HepG2 (cell line): ENCODE measurements at regions not wholly inside any gene's neighbourhood (a gene's known extent, or its start where the extent isn't known, plus 50 kb on each side); places are given as distances from the start of the nearest gene placed in this dataset.

Experiments
- ATAC-seq: fragments of 200-7000 bp; cut with Tn5 transposase; 3 replicates; pipeline ENCODE4 v1.9.1; 2020; ENCODE audit warnings: mild to moderate bottlenecking, moderate library complexity
- BruUV-seq: library from RNA; stranded (reverse); fragments of 400-500 nt; replicated peaks from 2 replicates; lab custom pipeline; 2021; lab: Mats Ljungman, UMichigan
- CTCF ChIA-PET: fragments of 300-600 bp; formaldehyde crosslinking; extraction: SDS; loops from one replicate; lab custom pipeline; 2021; ENCODE audit warnings: low total read pairs, inconsistent platforms, low intra/inter-chr PET ratio; lab: Yijun Ruan, JAX
- POLR2A ChIA-PET: fragments of 350-600 bp; sonication (Branson Sonifier 250); formaldehyde crosslinking; loops from one replicate; lab custom pipeline; 2020; ENCODE audit warnings: antibody characterized with exemption, inconsistent platforms; lab: Yijun Ruan, JAX
- DNase-seq: peaks from one replicate; pipeline ENCODE4 v3.0.0-alpha.2; 2015; ENCODE audit warnings: low spot score
- FAIRE-seq: peaks from 3 replicates; lab custom pipeline; 2011; peaks lifted over from hg19 to GRCh38; lab: Jason Lieb, UNC
- H2AFZ ChIP-seq: one replicate; pipeline ENCODE4 v1.6.1; 2011; ENCODE audit warnings: low read length, inconsistent platforms
- H3K27ac ChIP-seq: fragments of 300-600 bp; 3 replicates; pipeline ENCODE4 v1.8.0; 2011; ENCODE audit warnings: mixed run types, mild to moderate bottlenecking, mixed read lengths, low read length, inconsistent platforms; ENCODE audit not compliant: insufficient read depth; ENCODE audit errors: extremely low read length
- H3K27me3 ChIP-seq, 2 experiments: fragments of 200-600 bp in 1 of 2; 2 replicates in 1 of 2; 3 replicates in 1 of 2; pipeline versions ENCODE4 v1.6.0 to v1.8.0; 2011; ENCODE audit warnings: low read length in 2 of 2, mild to moderate bottlenecking in 2 of 2, moderate library complexity in 2 of 2, inconsistent platforms in 1 of 2; ENCODE audit not compliant: insufficient read depth in 2 of 2, control insufficient read depth in 1 of 2
- H3K36me3 ChIP-seq, 2 experiments: fragments of 200-600 bp in 1 of 2; replicated peaks in 1 of 2; 2 replicates in 1 of 2; 3 replicates in 1 of 2; pipeline versions ENCODE4 v1.5.1 to v1.8.0; 2011; ENCODE audit warnings: low read length in 2 of 2, inconsistent platforms in 1 of 2; ENCODE audit not compliant: insufficient read depth in 2 of 2, control insufficient read depth in 1 of 2
- H3K4me1 ChIP-seq: 2 replicates; pipeline ENCODE4 v1.5.1; 2012; ENCODE audit warnings: low read length, inconsistent platforms; ENCODE audit not compliant: insufficient read depth
- H3K4me2 ChIP-seq: 2 replicates; pipeline ENCODE4 v1.6.0; 2011; ENCODE audit warnings: low read depth, low read length, inconsistent platforms
- H3K4me3 ChIP-seq, 3 experiments: fragments of 200-600 bp in 1 of 3; sonication (generic), shearing (Covaris generic) in 1 of 3; replicated peaks in 1 of 3; 2 replicates each; pipeline ENCODE4 v1.5.1; 2011 to 2016; ENCODE audit warnings: low read length in 3 of 3, inconsistent platforms in 2 of 3, low read depth in 2 of 3, mild to moderate bottlenecking in 2 of 3, control low read depth in 1 of 3, mixed read lengths in 1 of 3; ENCODE audit not compliant: insufficient read depth in 1 of 3
- H3K79me2 ChIP-seq: one replicate; pipeline ENCODE4 v1.6.1; 2011; ENCODE audit warnings: low read length, inconsistent platforms; ENCODE audit not compliant: insufficient read depth
- H3K9ac ChIP-seq: 2 replicates; pipeline ENCODE4 v1.6.0; 2011; ENCODE audit warnings: mild to moderate bottlenecking, low read depth, low read length, inconsistent platforms; ENCODE audit not compliant: insufficient read depth
- H3K9me3 ChIP-seq: 2 replicates; pipeline ENCODE4 v1.5.1; 2012; ENCODE audit warnings: mild to moderate bottlenecking, low read length
- H4K20me1 ChIP-seq: 2 replicates; pipeline ENCODE4 v1.6.0; 2011; ENCODE audit warnings: inconsistent platforms, mild to moderate bottlenecking, low read length, moderate library complexity; ENCODE audit not compliant: insufficient read depth
- CEBPG ChIP-seq: IDR thresholded peaks from 2 replicates; pipeline ENCODE4 v1.6.1; 2016
- HDAC1 ChIP-seq: sonication (generic); formaldehyde crosslinking; IDR thresholded peaks from 2 replicates; pipeline ENCODE4 v1.5.1; 2020; ENCODE audit warnings: mild to moderate bottlenecking, missing genetic modification reagents
- TEAD2 ChIP-seq: sonication (generic); formaldehyde crosslinking; IDR thresholded peaks from 2 replicates; pipeline ENCODE4 v1.9.0; 2021; ENCODE audit warnings: missing genetic modification reagents
- ZFX ChIP-seq: sonication (generic); formaldehyde crosslinking; IDR thresholded peaks from 2 replicates; pipeline ENCODE4 v1.4.0; 2020; ENCODE audit warnings: mild to moderate bottlenecking, low read depth, missing genetic modification reagents, moderate library complexity
- ZNF17 ChIP-seq: sonication (generic); formaldehyde crosslinking; IDR thresholded peaks from 2 replicates; pipeline ENCODE4 v1.5.0; 2020; ENCODE audit warnings: mild to moderate bottlenecking, missing genetic modification reagents
- ZNF34 ChIP-seq: sonication (generic); formaldehyde crosslinking; IDR thresholded peaks from 2 replicates; pipeline ENCODE4 v1.4.0; 2020; ENCODE audit warnings: mild to moderate bottlenecking, missing genetic modification reagents, borderline replicate concordance
- WGBS: methylation state at CpG from one replicate; pipeline ENCODE4 v1.1.6; 2017; ENCODE audit warnings: low lambda C conversion rate; 5-methylcytosine and 5-hydroxymethylcytosine counted together
- in situ Hi-C: cut with HindIII; loops from 2 replicates; pipeline ENCODE4 v1.10.0; 2017; ENCODE audit warnings: low pct_unique_long_range_greater_than_20kb; ENCODE audit not compliant: extremely low pct_ligation_motif_present
- intact Hi-C: fragments of 100-400 bp; cut with micrococcal nuclease; formaldehyde crosslinking; loops from one replicate; pipeline ENCODE4 v1.10.0; 2022; ENCODE audit not compliant: unreplicated experiment
- TF ChIP-seq, protein P1 (sequence below): sonication (generic); formaldehyde crosslinking; IDR thresholded peaks from 2 replicates; pipeline ENCODE4 v1.4.0; 2020; ENCODE audit warnings: mild to moderate bottlenecking, missing genetic modification reagents
- TF ChIP-seq, protein P2 (sequence below): sonication (generic); formaldehyde crosslinking; IDR thresholded peaks from 2 replicates; pipeline ENCODE4 v1.4.0; 2020; ENCODE audit warnings: missing genetic modification reagents
- TF ChIP-seq, protein P3 (sequence below): IDR thresholded peaks from 2 replicates; pipeline ENCODE4 v1.6.1; 2016; ENCODE audit warnings: low read depth, control low read depth
- TF ChIP-seq, protein P4 (sequence below): IDR thresholded peaks from 2 replicates; pipeline ENCODE4 v1.6.1; 2016; ENCODE audit warnings: control low read depth
- TF ChIP-seq, protein P5 (sequence below): IDR thresholded peaks from 2 replicates; pipeline ENCODE4 v1.6.1; 2018; ENCODE audit warnings: missing genetic modification reagents

DNA sequence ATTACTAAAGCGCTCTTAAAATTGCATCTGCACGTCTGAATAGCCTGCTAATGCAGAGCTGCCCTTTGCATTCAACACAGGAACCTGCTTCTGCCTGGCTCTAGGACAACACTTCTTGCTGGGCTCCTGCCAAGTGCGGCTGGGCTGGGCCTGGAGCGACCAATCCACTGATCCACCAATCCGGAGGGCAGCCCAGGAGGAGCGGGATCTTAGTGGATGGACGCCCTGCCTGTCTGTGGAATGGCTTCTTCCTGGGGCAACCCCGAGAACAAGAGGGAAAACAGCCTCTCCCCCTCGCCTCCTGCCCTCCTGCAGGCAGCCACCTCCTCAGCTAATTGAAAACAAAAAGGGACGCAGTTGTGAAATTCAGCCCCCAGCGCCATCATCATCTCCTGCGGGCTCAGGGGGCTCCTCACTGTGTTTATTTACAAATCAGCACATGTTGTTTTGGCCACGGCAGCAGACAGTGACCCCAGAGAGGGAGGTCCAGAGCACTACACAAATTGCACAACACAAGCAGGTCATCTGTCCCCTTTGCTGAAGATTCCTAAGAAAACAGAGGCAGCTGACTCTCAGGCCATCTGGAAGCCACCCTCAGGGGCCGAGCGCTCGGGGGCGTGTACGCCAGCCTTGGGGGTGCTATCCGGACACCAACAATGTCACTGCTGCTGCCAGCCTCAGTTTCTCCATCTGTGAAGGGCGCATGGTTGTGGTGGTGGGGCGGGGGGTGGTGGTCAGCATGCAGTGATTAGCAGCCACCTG lies 57.3 kb downstream of the GADD45G start:
- Histone ChIP-seq H3K4me2 (peak overlapping the region; percentile 60), H3K9ac (no peak overlapping the region), H3K36me3 (no peaks in the 10 kb centered on the region), H4K20me1 (no peaks in the 10 kb centered on the region), H3K27me3 (peaks cover 4 to 37% of the 10 kb centered on the region in 2 experiments; a peak in 4 of 5 replicates), H3K4me3 (peak overlapping the region in 2 of 3 experiments; percentile 30 to 49; a peak in 4 of 6 replicates), H3K4me1 (peaks cover 16% of the 10 kb centered on the region), H3K27ac (no peak overlapping the region), H2AFZ (no peak overlapping the region), H3K9me3 (no peaks in the 10 kb centered on the region), H3K79me2 (no peaks in the 10 kb centered on the region)
- 0% methylated on average over 5 of the region's 21 CpGs for WGBS
- peak; percentile 48 for FAIRE-seq
- DNase-seq: peak; percentile 75
- ChIA-PET CTCF (no interaction called here), POLR2A (no interaction called here)
- no TSS peak for BruUV-seq
- intact Hi-C loops: no loop called here
- in situ Hi-C loops: no loop called here
- peak; percentile 96 for ATAC-seq
- TF ChIP-seq ZNF34 (CRISPR knock-in tag): no peak
- no peak for TF ChIP-seq ZNF17 (CRISPR knock-in tag)
- TF ChIP-seq, protein P1, sequence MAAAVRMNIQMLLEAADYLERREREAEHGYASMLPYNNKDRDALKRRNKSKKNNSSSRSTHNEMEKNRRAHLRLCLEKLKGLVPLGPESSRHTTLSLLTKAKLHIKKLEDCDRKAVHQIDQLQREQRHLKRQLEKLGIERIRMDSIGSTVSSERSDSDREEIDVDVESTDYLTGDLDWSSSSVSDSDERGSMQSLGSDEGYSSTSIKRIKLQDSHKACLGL (CRISPR knock-in tag): no peak
- TF ChIP-seq, protein P2, sequence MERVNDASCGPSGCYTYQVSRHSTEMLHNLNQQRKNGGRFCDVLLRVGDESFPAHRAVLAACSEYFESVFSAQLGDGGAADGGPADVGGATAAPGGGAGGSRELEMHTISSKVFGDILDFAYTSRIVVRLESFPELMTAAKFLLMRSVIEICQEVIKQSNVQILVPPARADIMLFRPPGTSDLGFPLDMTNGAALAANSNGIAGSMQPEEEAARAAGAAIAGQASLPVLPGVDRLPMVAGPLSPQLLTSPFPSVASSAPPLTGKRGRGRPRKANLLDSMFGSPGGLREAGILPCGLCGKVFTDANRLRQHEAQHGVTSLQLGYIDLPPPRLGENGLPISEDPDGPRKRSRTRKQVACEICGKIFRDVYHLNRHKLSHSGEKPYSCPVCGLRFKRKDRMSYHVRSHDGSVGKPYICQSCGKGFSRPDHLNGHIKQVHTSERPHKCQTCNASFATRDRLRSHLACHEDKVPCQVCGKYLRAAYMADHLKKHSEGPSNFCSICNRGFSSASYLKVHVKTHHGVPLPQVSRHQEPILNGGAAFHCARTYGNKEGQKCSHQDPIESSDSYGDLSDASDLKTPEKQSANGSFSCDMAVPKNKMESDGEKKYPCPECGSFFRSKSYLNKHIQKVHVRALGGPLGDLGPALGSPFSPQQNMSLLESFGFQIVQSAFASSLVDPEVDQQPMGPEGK: 0 out of 2 replicates have a peak, but pooled peaks have one; percentile 10
- TF ChIP-seq, protein P3, sequence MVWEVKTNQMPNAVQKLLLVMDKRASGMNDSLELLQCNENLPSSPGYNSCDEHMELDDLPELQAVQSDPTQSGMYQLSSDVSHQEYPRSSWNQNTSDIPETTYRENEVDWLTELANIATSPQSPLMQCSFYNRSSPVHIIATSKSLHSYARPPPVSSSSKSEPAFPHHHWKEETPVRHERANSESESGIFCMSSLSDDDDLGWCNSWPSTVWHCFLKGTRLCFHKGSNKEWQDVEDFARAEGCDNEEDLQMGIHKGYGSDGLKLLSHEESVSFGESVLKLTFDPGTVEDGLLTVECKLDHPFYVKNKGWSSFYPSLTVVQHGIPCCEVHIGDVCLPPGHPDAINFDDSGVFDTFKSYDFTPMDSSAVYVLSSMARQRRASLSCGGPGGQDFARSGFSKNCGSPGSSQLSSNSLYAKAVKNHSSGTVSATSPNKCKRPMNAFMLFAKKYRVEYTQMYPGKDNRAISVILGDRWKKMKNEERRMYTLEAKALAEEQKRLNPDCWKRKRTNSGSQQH (CRISPR knock-in tag): no peak
- TF ChIP-seq ZFX (CRISPR knock-in tag): 0 out of 2 replicates have a peak, but pooled peaks have one; percentile 26
- peak; percentile 52; the same call in 1 of the 2 replicates for TF ChIP-seq CEBPG (CRISPR knock-in tag)
- TF ChIP-seq, protein P4, sequence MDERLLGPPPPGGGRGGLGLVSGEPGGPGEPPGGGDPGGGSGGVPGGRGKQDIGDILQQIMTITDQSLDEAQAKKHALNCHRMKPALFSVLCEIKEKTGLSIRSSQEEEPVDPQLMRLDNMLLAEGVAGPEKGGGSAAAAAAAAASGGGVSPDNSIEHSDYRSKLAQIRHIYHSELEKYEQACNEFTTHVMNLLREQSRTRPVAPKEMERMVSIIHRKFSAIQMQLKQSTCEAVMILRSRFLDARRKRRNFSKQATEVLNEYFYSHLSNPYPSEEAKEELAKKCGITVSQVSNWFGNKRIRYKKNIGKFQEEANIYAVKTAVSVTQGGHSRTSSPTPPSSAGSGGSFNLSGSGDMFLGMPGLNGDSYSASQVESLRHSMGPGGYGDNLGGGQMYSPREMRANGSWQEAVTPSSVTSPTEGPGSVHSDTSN (CRISPR knock-in tag): peak; percentile 93
- TF ChIP-seq TEAD2 (CRISPR knock-in tag): no peak
- TF ChIP-seq HDAC1 (CRISPR knock-in tag): peak; percentile 16; the same call in 1 of the 2 replicates
- TF ChIP-seq, protein P5, sequence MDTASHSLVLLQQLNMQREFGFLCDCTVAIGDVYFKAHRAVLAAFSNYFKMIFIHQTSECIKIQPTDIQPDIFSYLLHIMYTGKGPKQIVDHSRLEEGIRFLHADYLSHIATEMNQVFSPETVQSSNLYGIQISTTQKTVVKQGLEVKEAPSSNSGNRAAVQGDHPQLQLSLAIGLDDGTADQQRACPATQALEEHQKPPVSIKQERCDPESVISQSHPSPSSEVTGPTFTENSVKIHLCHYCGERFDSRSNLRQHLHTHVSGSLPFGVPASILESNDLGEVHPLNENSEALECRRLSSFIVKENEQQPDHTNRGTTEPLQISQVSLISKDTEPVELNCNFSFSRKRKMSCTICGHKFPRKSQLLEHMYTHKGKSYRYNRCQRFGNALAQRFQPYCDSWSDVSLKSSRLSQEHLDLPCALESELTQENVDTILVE: no peak
